DMS79 treated with DMSO at 0.1 percent for 48 hours (cell line): ENCODE measurements at regions not wholly inside any gene's neighbourhood (a gene's known extent, or its start where the extent isn't known, plus 50 kb on each side); places are given as distances from the start of the nearest gene placed in this dataset.

Experiments
- DNase-seq: peaks from one replicate; lab custom pipeline; 2025; lab: John Stamatoyannopoulos, UW

DNA sequence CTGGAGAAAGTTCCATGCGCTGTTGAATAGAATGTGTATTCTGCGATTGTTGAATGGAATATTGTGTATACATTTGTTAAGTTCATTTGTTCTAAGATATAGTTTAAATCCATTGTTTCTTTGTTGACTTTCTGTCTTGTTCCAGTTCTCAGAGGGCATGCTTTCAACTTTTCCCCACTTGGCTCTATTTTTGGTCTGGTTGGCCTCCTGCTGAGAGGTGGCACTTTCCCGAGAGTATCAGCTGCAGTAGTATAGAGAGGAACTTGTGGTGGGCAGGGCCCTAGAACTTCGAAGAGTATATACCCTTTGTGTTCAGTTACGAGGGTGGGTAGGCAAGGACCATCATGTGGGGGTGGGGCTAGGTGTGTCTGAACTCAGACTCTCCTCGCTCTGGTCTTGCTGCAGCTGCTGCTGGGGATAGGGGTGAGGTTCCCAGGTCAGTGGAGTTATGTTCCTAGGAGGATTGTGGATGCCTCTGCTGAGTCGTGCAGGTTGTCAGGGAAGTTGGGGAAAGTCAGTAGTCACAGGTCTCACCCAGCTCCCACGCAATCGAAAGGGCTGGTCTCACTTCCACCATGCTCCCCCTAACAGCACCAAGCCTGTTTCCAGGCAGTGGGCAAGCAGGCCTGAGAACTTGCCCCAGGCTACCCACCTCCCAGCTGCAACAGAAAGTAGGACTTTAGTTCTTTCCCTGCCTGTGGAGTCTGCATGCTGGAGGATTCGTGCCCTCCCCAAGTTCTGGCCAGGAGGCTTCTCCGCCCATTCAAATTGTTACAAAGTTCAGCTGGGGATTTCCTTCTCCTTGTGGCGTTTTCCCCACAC, 118.9 kb upstream of the SSTR4 start:
- DNase-seq: no peak

DNA sequence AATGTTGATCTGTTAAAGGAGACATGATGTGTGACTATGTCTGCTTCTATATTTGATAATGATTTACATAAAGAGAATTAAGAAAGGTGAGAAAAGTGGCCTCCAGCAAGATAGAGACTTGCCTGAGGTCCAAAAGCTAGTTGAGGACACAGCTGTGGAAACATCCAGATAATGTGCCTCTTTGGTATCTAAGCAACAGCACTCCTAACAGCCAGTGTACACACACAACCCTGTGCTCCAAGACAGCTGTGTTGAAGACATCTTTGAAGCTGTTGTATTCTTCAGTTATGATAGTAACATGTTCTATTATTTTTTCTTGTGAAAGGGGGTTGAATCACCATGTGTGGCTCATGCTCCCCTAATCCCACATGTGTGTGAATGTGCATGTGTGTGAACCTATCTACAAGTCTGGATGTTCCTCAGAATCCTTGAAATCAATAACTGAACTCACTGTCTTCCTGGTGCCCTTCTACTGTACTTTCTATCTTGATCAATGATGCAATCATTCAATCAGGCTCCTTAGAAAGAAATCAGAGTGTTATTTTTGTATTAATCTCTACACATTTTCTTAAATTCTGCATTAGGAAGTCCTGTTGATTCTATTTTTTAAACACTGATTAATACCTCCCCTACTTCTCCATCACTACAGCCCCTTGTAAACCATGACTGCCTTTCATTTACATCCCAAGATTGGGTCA, 116.7 kb upstream of the SSTR4 start:
- no peak for DNase-seq

DNA sequence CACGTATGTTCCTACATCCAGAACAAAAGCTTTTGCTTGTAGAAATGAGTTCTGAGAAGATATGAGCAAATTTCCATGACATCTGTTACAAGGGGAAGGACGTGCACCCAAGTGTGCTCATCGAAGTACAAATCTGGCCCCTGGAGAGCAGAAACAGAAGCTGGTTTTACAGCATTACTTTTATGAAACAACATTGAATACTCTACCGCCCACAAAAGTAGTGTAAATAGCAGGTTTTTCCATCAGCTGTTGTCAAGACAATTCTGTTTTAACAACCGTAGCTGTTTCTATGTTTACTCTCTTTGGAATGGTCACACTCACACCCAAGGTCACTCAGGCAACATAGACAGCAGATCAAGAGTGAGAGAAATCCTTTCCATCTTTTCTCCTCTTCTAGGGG, 114.2 kb upstream of the SSTR4 start:
- no peak for DNase-seq

DNA sequence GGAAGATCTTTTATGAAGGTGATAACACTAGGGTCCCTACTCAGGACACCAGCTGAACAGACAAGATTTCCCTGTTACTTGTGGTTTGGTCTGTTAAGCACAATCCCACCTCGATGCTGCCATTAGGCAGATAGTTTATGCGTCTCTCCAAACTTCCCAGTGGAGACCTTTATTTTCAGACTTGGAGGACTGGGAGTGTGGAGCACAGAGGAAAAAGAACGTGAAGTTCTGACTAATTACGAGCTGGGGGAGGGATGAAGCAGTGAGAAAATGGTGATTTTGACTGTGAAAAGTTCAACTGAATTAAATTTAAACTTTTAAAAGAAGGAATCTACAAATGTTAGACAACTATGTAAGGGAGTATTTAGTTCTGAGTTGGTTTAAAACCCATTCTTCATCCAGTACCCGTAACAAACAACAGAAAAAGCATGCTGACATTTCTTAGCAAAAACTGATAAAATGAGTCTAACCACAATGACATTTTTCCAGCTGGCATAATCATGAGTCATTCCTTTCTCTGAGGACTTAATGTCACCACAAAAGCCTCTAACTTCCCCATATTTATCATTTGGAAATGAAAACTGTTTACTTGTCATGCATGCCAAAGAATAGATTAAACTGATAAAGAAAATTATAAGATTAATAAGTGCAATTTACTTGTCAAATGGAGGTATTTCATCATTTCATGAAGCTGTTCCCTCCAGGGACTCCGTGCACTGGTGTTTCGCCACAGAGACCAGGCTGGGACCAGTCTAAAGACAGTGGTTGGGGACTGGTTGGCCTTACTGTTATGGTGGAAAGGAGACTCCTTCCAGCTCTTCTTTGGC, 113.3 kb upstream of the SSTR4 start:
- no peak for DNase-seq

DNA sequence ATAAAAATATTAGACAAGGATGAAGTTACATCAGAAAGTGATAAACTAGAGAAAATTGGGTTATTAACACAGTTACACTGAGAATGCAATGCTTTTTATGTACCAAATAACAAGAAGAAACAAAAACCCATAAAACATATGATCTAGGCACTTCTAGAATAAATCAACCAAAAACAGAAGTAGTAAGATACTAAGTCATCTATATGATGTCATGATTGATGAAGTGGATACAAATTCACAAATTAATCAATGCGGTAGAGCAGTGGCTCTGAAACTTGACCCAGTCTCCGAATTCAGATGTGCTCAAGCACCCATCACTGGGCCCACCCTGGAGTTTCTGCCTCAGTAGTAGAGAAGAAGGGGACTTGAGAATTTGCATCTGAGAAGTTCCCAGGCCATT, 112.1 kb upstream of the SSTR4 start:
- no peak for DNase-seq

DNA sequence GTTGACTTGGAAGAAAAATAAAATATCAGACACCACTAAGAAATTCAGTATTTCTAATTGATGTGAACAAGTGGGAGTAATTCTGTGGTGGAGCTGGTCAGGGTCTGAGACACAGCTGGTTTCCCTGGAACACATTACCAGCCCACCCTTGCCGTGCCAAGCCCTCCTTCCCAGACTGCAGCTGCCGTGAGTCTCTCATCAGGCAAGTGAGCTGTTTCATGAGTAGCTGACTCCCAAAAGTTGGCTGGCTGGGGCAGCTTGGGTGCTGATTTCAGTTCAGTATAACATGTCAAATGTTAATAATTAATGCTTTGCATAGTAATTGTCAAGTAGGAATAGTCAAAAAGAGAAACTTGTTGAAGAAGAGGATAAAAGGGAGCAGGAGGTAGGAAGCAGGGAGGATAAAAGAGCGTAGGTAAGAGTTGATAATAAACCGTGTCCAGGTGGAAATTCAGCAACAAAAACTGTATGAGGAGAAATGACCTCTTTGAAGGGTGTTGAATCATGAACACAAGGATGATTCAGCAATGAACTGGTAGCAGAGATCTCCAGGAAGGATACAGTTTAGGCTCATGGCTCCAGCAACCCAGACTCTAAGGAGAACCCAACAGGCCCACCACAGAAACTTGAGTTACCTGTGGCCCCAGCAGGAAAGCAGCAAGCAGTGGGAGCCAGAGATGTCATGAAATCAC, 110.9 kb upstream of the SSTR4 start:
- DNase-seq: no peak

DNA sequence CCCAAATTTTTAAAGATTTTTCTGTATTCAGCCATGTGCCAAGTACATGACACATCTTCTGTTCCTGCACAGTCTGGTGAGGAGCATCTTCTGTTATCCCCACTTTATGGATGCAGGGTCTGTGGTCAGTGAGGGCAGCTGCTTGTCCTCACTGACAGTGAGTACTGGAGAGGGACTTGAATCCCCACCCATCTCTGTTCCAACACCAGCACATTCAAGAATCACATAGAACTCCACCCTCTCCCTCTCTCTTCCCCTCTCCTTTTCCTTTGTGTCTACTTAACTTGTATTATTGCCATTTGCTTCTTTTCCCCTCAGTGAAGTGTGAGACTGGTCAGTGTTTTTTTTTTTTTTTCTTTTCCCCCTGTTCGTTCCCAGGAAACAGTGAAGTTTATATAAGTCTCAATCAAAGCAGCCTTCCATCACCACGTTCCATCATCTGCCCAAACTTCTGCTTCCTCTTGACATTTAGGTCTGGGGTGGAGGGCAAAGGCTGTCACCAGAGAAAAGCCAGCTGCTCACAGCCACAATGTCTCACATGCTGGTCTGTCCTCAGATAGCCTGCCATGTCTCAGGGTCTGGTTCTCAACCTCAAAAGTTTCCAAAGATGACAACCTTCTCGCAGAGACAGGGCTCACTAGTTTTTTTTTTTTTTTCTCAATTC, 110.0 kb upstream of the SSTR4 start:
- DNase-seq: no peak

DNA sequence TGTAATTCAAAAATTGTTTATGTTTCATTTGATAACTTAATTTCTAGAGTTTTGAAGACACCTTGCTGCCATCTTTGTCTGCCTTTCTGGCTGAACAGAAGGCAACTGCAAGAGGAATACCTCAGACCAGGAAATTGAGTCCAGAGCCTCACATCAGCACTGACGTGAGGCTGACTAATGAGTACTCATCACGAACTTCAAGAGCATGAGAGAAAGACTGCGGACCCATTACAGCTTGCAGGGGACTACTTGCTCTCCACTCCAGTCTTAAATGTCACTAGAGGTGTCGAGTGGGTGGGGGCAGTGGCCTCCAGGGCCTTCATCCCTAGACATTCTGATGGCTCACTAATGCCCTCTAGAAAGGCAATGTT, 109.5 kb upstream of the SSTR4 start:
- no peak for DNase-seq

DNA sequence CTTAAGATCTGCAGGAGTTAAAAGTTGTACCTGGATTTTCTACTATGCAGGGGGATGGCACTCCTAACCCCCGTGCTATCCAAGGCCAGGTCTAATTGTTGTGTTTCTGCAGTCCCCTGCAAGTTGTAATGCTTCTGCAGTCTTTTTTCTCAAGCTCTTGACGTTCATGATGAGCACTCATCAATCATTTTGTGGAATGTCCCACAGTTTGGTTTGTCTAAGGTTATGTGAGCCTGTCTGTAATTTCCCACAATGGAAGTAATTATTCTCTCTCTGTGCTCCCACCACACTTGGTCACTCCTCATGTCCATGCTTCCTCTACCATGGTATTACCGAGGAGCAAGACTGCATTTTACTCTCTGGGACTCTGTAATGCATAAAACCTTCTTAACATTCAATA, 107.6 kb upstream of the SSTR4 start:
- DNase-seq: no peak

DNA sequence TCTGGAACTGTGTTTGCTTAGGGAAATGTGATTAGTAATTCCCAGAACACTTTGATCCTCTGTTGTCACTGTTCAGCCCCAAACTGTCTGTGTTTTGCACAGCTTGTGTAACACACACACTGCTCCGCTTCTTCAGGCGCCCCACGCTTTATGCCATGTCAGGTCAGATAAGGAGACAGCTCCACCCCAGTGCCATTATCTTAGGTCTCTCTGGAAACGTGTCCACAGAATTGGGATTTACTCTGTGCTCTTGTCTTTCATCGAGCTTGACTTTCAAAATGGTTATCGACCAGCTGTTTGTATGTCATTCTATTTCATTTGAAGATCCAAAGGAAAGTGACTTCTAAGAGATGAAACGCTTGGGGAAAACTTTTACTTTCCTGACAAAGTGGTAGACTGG, 106.4 kb upstream of the SSTR4 start:
- no peak for DNase-seq

DNA sequence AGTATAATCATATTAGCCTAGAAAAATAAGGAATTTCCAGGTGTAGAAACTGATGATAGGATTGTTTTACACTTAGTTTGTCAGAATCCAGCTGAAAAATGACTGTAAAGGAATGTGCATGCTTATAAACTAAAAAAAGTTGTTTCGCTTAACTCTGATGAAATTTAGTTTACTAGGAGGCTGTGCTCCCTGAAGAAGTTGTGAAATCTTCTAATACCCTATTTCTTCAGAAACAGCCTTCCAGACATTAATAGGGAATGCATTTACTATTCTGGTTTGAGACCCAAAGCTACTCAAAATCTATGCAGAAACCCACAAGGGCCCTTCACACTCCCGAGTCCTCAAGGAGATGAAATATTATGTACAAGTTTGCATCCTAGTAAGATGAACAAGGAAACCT, 105.5 kb upstream of the SSTR4 start:
- no peak for DNase-seq

DNA sequence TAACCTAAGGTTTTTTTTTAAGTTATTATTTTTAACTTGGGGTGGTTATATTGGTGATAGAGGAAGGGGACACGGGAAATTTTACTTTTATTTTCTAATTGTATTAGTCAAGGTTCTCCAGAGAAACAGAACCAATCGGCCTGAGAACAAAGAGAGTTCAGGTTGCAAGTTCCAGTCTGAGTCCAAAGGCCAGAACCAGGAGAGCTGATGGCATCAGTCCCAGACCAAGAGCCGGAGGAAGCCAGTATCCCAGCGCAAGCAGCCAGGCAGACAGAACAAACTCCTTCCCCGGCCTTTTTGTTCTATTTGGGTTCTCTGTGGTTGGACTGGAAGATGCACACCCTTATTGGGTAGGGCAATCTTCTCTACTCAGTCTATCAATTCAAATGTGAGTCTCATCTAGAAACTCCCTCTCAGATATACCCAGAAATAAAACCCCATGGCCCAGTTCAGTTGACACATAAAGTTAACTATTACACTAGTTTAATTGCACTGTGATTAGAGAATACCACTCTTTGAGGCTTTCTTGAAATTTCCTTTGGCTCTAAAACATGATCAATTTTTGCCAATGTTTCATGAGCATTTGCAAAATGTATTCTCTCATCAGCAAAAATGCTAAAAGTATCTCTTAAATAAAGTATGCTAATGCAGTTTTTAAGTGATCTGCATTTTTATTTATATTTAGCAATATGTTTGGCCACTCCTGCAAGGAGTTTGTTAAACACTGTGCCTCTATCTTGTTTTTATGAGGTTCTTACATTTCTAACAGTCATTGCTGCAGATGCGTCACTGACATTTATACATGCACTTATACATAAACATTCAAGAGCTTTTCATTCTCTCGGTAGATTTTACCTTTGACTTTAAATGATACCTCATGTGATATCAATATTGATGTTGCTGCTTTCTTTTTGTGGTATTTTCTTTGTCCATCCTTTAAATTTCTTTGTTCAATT, 103.2 kb upstream of the SSTR4 start:
- no peak for DNase-seq

DNA sequence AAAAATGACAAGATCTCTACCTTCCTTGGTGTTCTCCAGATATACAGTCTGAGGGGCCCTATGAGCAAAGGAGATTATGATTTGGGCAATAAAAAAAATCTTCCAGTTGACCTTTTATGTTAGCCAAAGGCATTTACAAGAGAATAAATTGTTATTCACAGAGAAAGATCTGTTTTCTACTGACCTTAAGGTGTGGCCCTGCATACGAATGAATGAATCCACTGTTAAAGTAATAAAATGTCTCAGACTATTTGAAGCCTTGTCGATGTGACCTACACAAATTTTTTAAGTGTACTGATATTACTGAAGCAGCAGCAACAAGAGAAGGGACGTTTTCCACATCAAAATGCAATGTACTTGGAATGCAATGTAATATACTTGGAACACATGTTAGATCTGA, 95.9 kb upstream of the SSTR4 start:
- DNase-seq: no peak

DNA sequence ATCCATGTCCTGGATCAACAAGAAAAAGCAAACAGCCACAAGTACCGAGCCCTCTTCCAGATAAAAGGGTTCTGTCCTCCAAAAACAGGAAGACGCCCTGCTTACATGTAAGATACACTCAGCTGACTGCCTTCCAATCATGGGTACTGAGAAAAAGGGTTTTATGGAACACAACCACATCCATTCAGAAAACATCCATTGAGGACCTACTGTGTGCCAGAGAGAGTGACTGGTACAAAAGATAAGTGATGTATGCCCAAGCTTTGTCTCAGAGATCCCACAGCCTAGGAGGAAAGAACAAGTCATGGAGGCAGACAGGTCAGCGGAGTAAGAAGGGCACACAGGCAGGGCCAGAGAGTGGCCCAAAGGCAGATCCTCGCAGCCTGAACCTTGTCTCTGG, 94.8 kb upstream of the SSTR4 start:
- DNase-seq: no peak

DNA sequence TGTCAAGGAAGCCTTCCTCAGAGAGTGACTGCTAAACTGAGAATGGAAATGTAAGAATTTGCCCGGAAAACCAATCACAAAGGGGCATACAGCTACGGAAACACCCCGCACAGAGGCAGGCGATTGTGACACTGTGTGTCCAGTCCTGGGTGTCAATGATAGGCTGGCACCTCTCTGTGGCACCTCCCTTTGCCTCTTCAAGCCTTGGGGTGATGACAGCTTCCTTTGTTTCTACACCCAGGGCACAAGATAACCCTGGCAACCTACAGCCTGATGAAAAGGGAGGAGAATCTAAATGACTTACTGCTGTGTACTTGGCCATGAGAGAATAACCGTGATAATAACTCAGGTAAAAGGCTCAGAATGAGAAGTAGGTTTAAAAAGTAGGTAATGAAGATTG, 93.6 kb upstream of the SSTR4 start:
- no peak for DNase-seq

DNA sequence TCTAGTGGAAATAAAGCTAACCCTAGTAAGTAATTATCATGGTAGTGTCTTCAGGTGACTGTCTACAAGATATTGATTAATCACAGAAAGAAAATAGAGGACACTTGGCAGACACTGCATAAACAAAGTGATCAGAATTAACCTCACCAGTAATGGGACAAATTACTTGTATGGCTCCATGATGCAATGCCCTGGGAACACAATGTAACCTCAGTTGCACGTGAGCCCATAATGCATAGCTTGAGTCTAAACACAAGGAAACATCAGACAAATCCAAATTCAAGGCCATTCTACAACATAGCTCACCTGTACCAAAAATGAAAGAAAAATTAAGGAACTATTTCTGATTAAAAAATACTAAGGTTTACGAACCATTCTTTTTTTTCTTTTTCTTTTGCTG, 92.4 kb upstream of the SSTR4 start:
- DNase-seq: no peak

DNA sequence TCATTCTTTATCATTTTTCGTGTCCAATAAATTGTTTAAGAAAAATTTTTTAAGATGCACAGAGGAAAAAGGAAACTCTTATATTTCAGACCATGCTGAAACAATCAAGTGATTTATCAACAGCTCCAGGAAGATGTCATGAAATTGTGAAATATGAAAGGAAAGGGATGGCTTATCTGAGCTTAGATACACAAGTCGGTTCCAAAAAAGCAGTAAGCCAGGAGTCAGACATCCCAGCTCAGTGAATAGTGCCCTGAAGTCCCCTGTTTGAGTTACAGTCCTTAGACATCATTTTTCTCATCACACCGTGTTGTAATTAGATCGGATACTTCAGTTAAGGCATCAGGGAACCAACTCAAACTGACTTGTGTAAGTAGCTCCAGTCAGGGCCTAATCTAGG, 91.0 kb upstream of the SSTR4 start:
- DNase-seq: no peak

DNA sequence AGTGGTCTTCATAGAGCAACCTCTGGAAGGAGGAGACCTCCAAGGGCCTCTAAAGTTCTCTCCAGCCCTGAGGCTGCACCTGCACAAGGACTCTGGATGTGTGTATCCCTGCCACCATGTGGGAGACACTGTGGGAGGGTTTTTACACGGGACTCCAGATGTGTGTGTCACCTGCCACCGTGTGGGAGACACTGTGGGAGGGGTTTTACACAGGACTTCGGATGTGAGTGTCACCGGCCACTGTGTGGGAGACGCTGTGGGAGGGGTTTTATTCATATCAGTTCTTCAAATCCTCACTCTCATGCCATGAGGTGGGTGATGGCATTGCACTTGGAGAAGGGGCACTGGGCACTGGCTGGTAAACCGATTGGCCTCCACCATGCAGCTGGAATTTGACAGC, 90.2 kb upstream of the SSTR4 start:
- DNase-seq: no peak

DNA sequence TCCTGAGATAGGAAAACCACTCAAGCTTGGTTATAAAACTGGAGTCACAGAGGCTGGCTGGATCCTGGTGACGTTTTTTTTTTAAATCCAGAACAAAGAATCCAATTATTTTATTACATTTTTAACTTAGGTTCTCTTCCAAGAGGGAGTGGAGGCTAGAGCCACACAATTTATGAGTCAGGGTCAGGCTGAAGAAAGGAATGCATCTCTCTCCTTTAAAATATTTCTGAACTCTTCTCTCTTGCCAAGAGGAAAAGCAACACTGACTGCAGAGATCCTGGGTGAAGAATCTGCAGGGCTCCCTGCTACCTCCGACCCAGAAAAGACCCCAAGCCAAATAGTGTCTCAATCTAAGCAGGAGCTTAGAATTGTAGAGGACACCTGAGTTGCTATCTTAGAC, 88.5 kb upstream of the SSTR4 start:
- DNase-seq: no peak

DNA sequence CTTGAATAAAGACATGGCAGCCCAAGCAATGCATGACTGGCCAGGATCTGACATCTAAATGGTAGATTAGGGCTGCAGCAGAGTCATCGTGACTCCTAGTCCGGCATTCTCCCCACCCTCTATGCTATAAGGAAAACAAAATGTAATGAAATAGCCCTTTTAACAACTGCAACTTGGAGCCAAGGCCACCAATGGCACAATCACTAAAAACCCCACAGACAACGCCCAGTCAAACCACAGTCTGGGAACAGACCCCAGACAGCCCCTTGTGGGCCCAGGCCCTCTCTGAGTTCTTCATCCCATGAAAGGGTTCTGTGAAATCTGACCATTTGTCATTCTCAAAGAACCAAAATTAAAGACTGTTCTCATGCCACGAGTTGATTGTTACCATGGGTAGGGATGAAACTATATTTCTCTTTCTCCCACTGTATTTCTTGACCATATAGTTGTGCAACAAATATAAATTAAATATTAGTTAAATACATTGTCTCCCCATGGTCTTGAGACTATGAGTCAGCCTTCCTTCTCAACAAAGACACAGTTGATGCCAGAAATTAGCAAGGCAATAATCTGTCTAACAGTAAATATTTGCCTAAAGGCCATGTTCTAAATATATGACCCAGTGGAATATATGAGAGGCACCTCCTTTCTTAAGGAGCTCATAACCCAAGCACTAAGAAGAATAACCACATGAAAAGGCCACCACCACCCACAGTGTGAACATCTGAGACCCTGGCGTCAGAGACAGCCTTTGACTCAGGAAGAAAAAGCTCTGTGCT, 85.6 kb upstream of the SSTR4 start:
- no peak for DNase-seq
